ENCODE measurements at regions not wholly inside any gene's neighbourhood (a gene's known extent, or its start where the extent isn't known, plus 50 kb on each side); places are given as distances from the start of the nearest gene placed in this dataset.

GRCh38 chr18:42530276-42530675 is 575.2 kb downstream of the PIK3C3 start:
- Histone ChIP-seq H3K4me1 (ENCODE audit: control insufficient read depth, extremely low read depth, insufficient read depth, low read length) (no peaks in the 10 kb centered on the region), H3K9me3 (ENCODE audit: control insufficient read depth, insufficient read depth, low read depth, low read length) (no peaks in the 10 kb centered on the region), H3K79me2 (ENCODE audit: control insufficient read depth, insufficient read depth, low read length) (no peaks in the 10 kb centered on the region), H3K27ac (ENCODE audit: insufficient read depth, low read length) (no peak overlapping the region), H3K36me3 (ENCODE audit: control insufficient read depth, insufficient read depth, low read length) (no peaks in the 10 kb centered on the region), H4K20me1 (ENCODE audit: control insufficient read depth, extremely low read depth, insufficient read depth, low read length) (no peaks in the 10 kb centered on the region), H3K4me2 (ENCODE audit: extremely low read depth, insufficient read depth, low read length) (no peak overlapping the region), H3K4me3 (replicated peaks in 1 of 4; ENCODE audit: control extremely low read depth in 1 of 4, insufficient read depth in 1 of 4, low read depth in 3 of 4, low read length in 4 of 4) (no peak overlapping the region), H3K27me3 (ENCODE audit: control insufficient read depth, insufficient read depth, low read length) (no peaks in the 10 kb centered on the region), H2AFZ (ENCODE audit: low read length) (no peak overlapping the region), H3K9ac (ENCODE audit: insufficient read depth, low read length) (no peak overlapping the region)
- DNase-seq (ENCODE audit: low read depth in 2 of 2) = no peak
- no peak for TF ChIP-seq EZH2 (IDR thresholded peaks at IDR 0.05; ENCODE audit: low read length, missing control alignments)
- TF ChIP-seq, protein P1, sequence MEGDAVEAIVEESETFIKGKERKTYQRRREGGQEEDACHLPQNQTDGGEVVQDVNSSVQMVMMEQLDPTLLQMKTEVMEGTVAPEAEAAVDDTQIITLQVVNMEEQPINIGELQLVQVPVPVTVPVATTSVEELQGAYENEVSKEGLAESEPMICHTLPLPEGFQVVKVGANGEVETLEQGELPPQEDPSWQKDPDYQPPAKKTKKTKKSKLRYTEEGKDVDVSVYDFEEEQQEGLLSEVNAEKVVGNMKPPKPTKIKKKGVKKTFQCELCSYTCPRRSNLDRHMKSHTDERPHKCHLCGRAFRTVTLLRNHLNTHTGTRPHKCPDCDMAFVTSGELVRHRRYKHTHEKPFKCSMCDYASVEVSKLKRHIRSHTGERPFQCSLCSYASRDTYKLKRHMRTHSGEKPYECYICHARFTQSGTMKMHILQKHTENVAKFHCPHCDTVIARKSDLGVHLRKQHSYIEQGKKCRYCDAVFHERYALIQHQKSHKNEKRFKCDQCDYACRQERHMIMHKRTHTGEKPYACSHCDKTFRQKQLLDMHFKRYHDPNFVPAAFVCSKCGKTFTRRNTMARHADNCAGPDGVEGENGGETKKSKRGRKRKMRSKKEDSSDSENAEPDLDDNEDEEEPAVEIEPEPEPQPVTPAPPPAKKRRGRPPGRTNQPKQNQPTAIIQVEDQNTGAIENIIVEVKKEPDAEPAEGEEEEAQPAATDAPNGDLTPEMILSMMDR (conservative IDR thresholded peaks at IDR 0.05 in 1 of 2, IDR thresholded peaks at IDR 0.05 in 1 of 2; ENCODE audit: low read depth in 1 of 2, low read length in 2 of 2) = no peak

- Histone ChIP-seq H3K36me3 (ENCODE audit: control insufficient read depth, insufficient read depth, low read length) (no peaks in the 10 kb centered on the region), H3K4me2 (ENCODE audit: extremely low read depth, insufficient read depth, low read length) (no peak overlapping the region), H3K9ac (ENCODE audit: insufficient read depth, low read length) (no peak overlapping the region), H2AFZ (ENCODE audit: low read length) (no peak overlapping the region), H3K79me2 (ENCODE audit: control insufficient read depth, insufficient read depth, low read length) (no peaks in the 10 kb centered on the region), H4K20me1 (ENCODE audit: control insufficient read depth, extremely low read depth, insufficient read depth, low read length) (no peaks in the 10 kb centered on the region), H3K27me3 (ENCODE audit: control insufficient read depth, insufficient read depth, low read length) (no peaks in the 10 kb centered on the region), H3K4me3 (replicated peaks in 1 of 4; ENCODE audit: control extremely low read depth in 1 of 4, insufficient read depth in 1 of 4, low read depth in 3 of 4, low read length in 4 of 4) (no peak overlapping the region), H3K27ac (ENCODE audit: insufficient read depth, low read length) (no peak overlapping the region), H3K9me3 (ENCODE audit: control insufficient read depth, insufficient read depth, low read depth, low read length) (no peaks in the 10 kb centered on the region), H3K4me1 (ENCODE audit: control insufficient read depth, extremely low read depth, insufficient read depth, low read length) (no peaks in the 10 kb centered on the region)
- TF ChIP-seq, protein P1 (conservative IDR thresholded peaks at IDR 0.05 in 1 of 2, IDR thresholded peaks at IDR 0.05 in 1 of 2; ENCODE audit: low read depth in 1 of 2, low read length in 2 of 2) = no peak
- TF ChIP-seq EZH2 (IDR thresholded peaks at IDR 0.05; ENCODE audit: low read length, missing control alignments) = no peak
- DNase-seq (ENCODE audit: low read depth in 2 of 2) = no peak
These were observed 577.1 kb downstream of the PIK3C3 start for GRCh38 chr18:42532119-42532518.

DNA sequence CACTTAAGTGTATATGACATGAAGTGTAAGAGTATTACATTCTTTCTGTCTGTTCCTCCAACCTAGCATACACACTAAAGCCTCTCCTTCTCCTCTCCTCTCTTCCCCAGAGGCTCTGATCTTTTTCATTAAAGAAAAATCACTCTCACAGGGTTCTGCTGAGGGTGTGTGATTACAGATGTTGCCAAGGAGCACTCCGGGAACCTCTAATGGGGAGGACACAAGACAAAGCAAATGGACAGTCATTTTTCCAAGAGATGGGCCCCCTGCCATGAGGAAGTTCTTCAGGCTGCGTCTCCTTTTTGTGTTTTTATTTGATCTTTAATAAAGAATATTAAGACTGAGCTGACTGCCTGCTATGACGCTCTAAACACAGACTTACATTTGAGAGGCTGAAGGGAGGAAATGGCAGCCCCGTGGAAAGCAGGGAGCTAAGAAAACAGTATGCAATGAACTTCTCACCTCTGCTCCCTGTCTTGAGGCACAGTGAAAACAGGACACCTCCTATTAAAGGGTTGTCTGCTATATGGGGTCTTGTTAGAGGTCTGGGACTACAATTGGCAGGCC is 578.1 kb downstream of the PIK3C3 start:
- H3K79me2 ChIP-seq (ENCODE audit: control insufficient read depth, insufficient read depth, low read length) = no peaks in the 10 kb centered on the region
- DNase-seq (ENCODE audit: low read depth in 2 of 2) = no peak
- H3K4me3 ChIP-seq (replicated peaks in 1 of 4; ENCODE audit: control extremely low read depth in 1 of 4, insufficient read depth in 1 of 4, low read depth in 3 of 4, low read length in 4 of 4) = no peak overlapping the region
- no peak overlapping the region for H3K9ac ChIP-seq (ENCODE audit: insufficient read depth, low read length)
- no peak overlapping the region for H3K4me2 ChIP-seq (ENCODE audit: extremely low read depth, insufficient read depth, low read length)
- H3K36me3 ChIP-seq (ENCODE audit: control insufficient read depth, insufficient read depth, low read length) = no peaks in the 10 kb centered on the region
- H2AFZ ChIP-seq (ENCODE audit: low read length) = no peak overlapping the region
- no peaks in the 10 kb centered on the region for H3K27me3 ChIP-seq (ENCODE audit: control insufficient read depth, insufficient read depth, low read length)
- no peaks in the 10 kb centered on the region for H3K9me3 ChIP-seq (ENCODE audit: control insufficient read depth, insufficient read depth, low read depth, low read length)
- no peaks in the 10 kb centered on the region for H4K20me1 ChIP-seq (ENCODE audit: control insufficient read depth, extremely low read depth, insufficient read depth, low read length)
- TF ChIP-seq, protein P1 (conservative IDR thresholded peaks at IDR 0.05 in 1 of 2, IDR thresholded peaks at IDR 0.05 in 1 of 2; ENCODE audit: low read depth in 1 of 2, low read length in 2 of 2) = no peak
- no peak for TF ChIP-seq EZH2 (IDR thresholded peaks at IDR 0.05; ENCODE audit: low read length, missing control alignments)
- H3K27ac ChIP-seq (ENCODE audit: insufficient read depth, low read length) = no peak overlapping the region
- no peaks in the 10 kb centered on the region for H3K4me1 ChIP-seq (ENCODE audit: control insufficient read depth, extremely low read depth, insufficient read depth, low read length)

All from fibroblast of lung (primary cell).